ENCODE measurements at regions not wholly inside any gene's neighbourhood (a gene's known extent, or its start where the extent isn't known, plus 50 kb on each side); places are given as distances from the start of the nearest gene placed in this dataset.
A peak's percentile ranks its signal among the peaks of the same experiment; 100 is the strongest.

GRCh38 chr11:32161293-32161692 is 70.4 kb downstream of the RCN1 start:
- DNase-seq, result no peak

GRCh38 chr11:32162351-32162750 is 71.5 kb downstream of the RCN1 start:
- DNase-seq, result no peak

DNA sequence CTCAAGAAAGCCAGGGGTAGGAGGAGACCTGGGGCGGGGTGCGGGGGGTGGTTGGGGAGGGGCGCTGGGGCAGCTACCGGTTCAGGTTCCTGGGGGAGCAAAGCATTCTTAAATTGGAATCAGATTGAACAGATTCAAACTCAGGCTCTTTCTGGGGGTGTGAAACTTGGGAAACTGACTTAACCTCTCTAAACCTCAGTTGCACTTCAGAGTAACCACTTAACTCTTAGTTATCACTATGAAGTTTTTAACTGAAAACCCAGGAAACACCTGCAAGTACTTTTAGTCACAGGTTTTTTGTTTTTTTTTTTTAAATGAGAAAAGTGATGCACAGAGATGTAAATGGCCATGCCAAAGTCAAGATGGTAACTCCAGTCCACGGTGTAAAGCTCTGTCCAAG is 72.0 kb downstream of the RCN1 start:
- DNase-seq, result no peak

DNA sequence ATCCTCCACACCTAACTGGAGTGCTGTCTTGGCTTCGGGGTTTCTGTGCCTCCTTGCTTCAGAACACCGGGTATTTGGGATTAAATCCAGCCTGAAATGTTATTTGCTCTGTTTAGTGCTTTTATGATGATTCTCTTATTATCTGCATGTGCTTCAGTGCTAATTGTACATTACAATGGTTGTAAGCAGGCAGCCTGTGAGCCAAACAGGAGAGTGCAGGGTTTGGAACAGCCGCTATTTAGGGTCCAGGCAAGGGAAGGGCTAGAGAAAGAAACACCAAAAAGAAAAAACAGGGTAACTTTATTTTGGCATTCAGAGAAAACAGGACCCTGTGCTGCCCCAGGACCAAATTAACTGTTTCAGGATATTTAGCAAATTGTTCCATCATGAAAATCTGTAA is 72.7 kb downstream of the RCN1 start:
- no peak for DNase-seq

GRCh38 chr11:32164836-32165235 is 74.0 kb downstream of the RCN1 start:
- no peak for DNase-seq

GRCh38 chr11:32168924-32169323 is 78.0 kb downstream of the RCN1 start:
- no peak for DNase-seq

- DNase-seq, result no peak
Measured at GRCh38 chr11:32171445-32171844, 80.6 kb downstream of the RCN1 start.

- no peak for DNase-seq
Measured at GRCh38 chr11:32172041-32172847, 81.4 kb downstream of the RCN1 start.

- DNase-seq, result no peak
Measured at GRCh38 chr11:32172848-32173834, 82.3 kb downstream of the RCN1 start.

DNA sequence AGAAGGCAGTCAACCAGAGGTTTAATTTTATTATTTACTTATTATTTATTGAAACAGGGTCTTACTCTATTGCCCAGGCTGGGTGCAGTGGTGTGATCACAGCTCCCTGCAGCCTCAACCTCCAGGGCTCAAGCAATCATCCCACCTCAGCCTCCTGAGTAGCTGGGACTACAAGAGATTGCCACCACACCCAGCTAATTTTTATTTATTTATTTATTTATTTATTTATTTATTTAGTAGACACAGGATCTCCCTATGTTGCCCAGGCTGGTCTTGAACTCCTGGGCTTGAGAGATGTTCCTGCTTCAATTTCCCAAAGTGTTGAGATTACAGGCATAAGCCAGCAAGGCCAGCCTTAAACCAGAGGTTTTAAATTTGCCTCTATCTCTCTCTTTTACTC is 83.1 kb downstream of the RCN1 start:
- DNase-seq, result no peak

DNA sequence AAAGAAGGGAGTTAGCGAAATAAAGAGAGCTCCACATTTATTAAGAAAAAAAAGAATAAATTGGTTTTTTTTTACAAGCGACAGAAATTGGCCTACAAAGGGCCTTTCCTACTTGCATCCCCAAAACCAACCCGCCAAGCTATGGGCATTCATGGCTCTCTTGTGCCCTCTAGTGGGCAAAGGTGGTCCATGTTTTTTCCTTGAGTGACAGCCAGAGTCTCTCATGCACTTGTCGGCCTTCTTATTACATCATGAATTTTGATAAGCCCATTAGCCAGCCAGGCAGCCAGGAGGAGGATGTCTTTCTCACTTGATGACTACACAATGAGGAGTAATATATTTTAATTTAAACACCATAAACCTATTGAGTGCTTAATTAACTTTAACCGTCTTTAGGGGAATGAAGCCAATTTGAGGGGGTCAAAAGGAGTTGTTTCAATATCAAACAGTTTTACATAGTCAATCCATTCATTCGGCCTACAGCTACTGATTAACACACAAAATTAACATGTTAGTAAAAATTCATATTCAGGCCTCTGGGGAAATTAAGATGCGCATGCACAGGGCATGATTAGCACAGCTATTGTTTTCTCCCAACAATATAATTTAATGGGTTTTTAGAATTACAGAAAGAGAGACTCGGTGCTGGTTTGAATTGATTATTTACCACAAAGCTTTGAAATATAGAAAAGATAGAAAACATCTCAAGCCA is 85.5 kb downstream of the RCN1 start:
- peak; percentile 69 for DNase-seq

- no peak for DNase-seq
Measured at GRCh38 chr11:32178692-32179091, 87.8 kb downstream of the RCN1 start.

GRCh38 chr11:32183512-32183911 is 92.6 kb downstream of the RCN1 start:
- no peak for DNase-seq

DNA sequence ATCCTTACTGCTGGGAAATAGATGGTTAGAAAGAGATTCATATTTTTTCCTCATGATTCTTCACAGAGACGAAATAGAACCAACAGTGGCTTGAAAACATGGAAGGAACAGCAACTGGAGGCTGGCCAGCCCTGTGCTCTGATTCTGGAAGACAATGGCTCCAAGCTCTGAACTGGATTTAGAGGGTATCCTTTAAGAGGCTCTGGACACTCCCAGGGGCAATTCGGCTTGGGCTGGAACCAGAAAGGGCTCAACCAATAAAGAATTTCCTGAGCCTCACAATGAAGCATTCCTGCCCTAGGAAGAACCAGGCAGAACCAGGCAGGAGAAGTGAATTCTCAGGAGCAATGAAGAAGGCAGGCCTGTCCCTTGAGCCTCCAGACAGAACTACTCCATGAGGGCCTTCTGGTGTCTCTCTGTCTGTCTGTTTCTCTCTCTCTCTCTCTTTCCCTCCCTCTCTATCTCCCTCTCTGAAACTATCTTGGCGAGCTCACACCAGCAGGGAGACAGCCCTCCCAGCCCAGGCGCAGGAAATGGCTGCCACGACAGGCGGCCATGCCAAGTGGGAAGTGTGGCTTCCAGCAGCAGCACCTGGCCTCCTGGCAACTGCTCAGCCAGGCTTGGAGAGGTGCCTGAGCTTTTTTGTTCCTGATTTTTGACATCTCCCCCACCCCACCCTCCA is 93.3 kb downstream of the RCN1 start:
- no peak for DNase-seq

GRCh38 chr11:32184723-32185376 is 94.0 kb downstream of the RCN1 start:
- DNase-seq, result no peak

- DNase-seq, result no peak
Measured at GRCh38 chr11:32186118-32186517, 95.2 kb downstream of the RCN1 start.

GRCh38 chr11:32187111-32187510 is 96.2 kb downstream of the RCN1 start:
- DNase-seq, result no peak

GRCh38 chr11:32188785-32189184 is 97.9 kb downstream of the RCN1 start:
- no peak for DNase-seq

DNA sequence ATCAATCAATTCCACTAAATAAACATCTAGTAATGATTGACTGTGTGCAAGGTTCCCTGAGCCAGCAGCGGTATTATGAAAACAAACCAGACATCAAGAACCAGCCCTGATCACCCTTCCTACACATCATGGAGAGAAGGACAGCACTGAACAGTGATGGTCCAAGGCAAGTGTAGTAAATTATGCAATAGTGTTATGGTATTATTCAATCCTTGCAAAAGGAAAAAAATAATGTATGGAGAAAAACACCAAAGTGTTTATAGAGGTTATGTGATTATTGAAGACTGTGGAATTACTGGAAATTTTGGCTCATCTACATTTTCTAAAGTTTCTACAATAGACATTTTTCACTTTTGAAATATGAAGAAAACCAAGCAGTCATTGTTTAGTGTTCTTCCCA is 105.3 kb downstream of the RCN1 start:
- DNase-seq, result no peak

- DNase-seq, result no peak
Measured at GRCh38 chr11:32198053-32198452, 107.2 kb downstream of the RCN1 start.

DNA sequence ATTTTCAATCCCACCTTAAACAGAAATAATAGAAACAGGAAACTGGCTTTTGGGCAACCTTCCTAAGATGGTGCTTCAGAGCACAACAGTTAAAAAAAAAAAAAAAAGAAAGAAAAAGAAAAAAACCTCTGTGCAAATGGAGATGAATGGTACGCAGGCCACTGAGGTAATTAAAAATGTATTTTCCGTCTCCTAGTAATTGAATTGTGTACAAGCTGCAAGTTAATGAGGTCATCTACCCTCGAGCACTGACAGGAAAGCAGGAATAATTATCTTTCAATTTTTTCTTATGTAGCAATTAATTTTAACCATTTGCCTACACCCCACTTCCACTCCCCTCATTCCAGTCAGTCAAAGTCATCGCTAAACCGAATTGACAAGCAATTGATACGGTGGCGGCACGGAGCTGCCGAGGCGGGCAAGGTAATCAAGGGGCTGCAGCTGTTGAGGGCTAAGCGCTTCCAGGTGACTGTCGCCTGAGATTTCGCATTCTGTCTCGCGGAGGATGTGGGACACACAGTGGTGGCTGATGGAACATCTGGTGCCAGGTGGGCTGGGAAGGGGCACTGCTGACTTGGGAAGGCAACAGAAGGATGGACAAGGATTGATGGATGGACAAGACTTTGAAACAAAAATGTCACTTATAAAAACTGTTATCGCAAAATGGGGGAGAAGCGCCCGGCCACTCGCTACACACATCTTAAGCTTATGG is 109.4 kb downstream of the RCN1 start:
- no peak for DNase-seq

Measured in CD4-positive, alpha-beta T cell treated with Interleukin-15 for 1 hour (primary cell).